ENCODE measurements at regions not wholly inside any gene's neighbourhood (a gene's known extent, or its start where the extent isn't known, plus 50 kb on each side); places are given as distances from the start of the nearest gene placed in this dataset.

DNA sequence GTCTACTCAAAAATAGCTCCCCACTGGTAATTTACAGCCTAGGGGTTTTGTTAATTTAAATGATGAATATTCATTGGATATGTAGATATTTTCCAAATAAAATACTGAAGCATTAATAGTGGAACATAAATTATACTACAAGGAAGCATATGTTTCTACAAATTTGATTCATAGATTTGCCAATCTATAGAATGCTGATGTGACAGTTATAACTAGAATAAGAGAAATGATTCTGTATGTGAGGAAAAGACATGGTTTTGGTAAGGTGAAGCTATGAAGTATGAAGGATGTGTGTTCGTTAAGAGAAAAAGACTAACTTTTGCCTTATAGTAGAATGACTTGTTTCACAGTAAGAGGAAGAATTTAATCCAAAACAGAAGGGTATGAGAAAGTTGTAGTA is 61.3 kb downstream of the IARS1 start:
- no peak overlapping the region for H3K23ac ChIP-seq (ENCODE audit: low read length)
- no peak overlapping the region for H2AK5ac ChIP-seq (ENCODE audit: low read length)
- no peaks in the 10 kb centered on the region for H3K79me1 ChIP-seq (ENCODE audit: low read length)
- H3K18ac ChIP-seq (ENCODE audit: low read length) = no peak overlapping the region
- H3K9ac ChIP-seq (ENCODE audit: low read length) = no peak overlapping the region
- no peak overlapping the region for H3K27ac ChIP-seq (ENCODE audit: low read depth, low read length)
- H3K36me3 ChIP-seq (ENCODE audit: control insufficient read depth in 1 of 2, insufficient read depth in 2 of 2, low read length in 2 of 2) = peaks cover 19 to 20% of the 10 kb centered on the region in 2 experiments
- H3K14ac ChIP-seq (ENCODE audit: low read length) = no peak overlapping the region
- no peak overlapping the region for H4K8ac ChIP-seq (ENCODE audit: low read depth, low read length)
- H4K12ac ChIP-seq (ENCODE audit: low read depth, low read length) = no peak overlapping the region
- H3K27me3 ChIP-seq (ENCODE audit: insufficient read depth, low read length) = no peaks in the 10 kb centered on the region
- no peak overlapping the region for H2BK12ac ChIP-seq (ENCODE audit: low read length)
- H2BK120ac ChIP-seq (ENCODE audit: insufficient read depth, low read length, poor library complexity) = no peak overlapping the region
- H3K4me2 ChIP-seq (ENCODE audit: low read length) = no peak overlapping the region
- H3K79me2 ChIP-seq (ENCODE audit: control insufficient read depth, insufficient read depth, low read length, poor library complexity) = no peaks in the 10 kb centered on the region
- H2AFZ ChIP-seq (ENCODE audit: insufficient read depth, low read length, poor library complexity) = no peak overlapping the region
- no peaks in the 10 kb centered on the region for H3K4me1 ChIP-seq (ENCODE audit: control insufficient read depth in 1 of 2, insufficient read depth in 2 of 2, low read length in 2 of 2)
- no peak overlapping the region for H3K4ac ChIP-seq (ENCODE audit: low read depth, low read length)
- no peak overlapping the region for H3K4me3 ChIP-seq (ENCODE audit: low read depth, low read length)
- 100% methylated on average over 1 of the region's 1 CpG for WGBS (ENCODE audit: extremely low coverage, insufficient coverage, insufficient read length)
- no peak for DNase-seq
- no peak overlapping the region for H4K91ac ChIP-seq (ENCODE audit: low read depth, low read length)
- H3K9me3 ChIP-seq (ENCODE audit: insufficient read depth, low read depth, low read length) = no peaks in the 10 kb centered on the region
- H2BK5ac ChIP-seq (ENCODE audit: low read depth, low read length, poor library complexity) = no peak overlapping the region

GRCh38 chr9:92228628-92229027 is 64.9 kb downstream of the IARS1 start:
- Histone ChIP-seq H2BK120ac (ENCODE audit: insufficient read depth, low read length, poor library complexity) (no peak overlapping the region), H3K27me3 (ENCODE audit: insufficient read depth, low read length) (no peaks in the 10 kb centered on the region), H2AK5ac (ENCODE audit: low read length) (no peak overlapping the region), H2BK12ac (ENCODE audit: low read length) (no peak overlapping the region), H3K9me3 (ENCODE audit: insufficient read depth, low read depth, low read length) (no peaks in the 10 kb centered on the region), H3K4ac (ENCODE audit: low read depth, low read length) (no peak overlapping the region), H3K4me1 (ENCODE audit: control insufficient read depth in 1 of 2, insufficient read depth in 2 of 2, low read length in 2 of 2) (no peaks in the 10 kb centered on the region), H3K4me3 (ENCODE audit: low read depth, low read length) (no peak overlapping the region), H4K12ac (ENCODE audit: low read depth, low read length) (no peak overlapping the region), H2AFZ (ENCODE audit: insufficient read depth, low read length, poor library complexity) (no peak overlapping the region), H3K14ac (ENCODE audit: low read length) (no peak overlapping the region), H2BK5ac (ENCODE audit: low read depth, low read length, poor library complexity) (no peak overlapping the region), H3K23ac (ENCODE audit: low read length) (no peak overlapping the region), H3K27ac (ENCODE audit: low read depth, low read length) (no peak overlapping the region), H3K9ac (ENCODE audit: low read length) (no peak overlapping the region), H3K18ac (ENCODE audit: low read length) (no peak overlapping the region), H3K79me1 (ENCODE audit: low read length) (no peaks in the 10 kb centered on the region), H3K4me2 (ENCODE audit: low read length) (no peak overlapping the region), H3K36me3 (ENCODE audit: control insufficient read depth in 1 of 2, insufficient read depth in 2 of 2, low read length in 2 of 2) (peaks cover 21 to 29% of the 10 kb centered on the region in 2 experiments), H4K8ac (ENCODE audit: low read depth, low read length) (no peak overlapping the region), H3K79me2 (ENCODE audit: control insufficient read depth, insufficient read depth, low read length, poor library complexity) (no peaks in the 10 kb centered on the region), H4K91ac (ENCODE audit: low read depth, low read length) (no peak overlapping the region)
- WGBS (ENCODE audit: extremely low coverage, insufficient coverage, insufficient read length) = no CpG with 5 or more reads among the region's 2 CpGs
- no peak for DNase-seq

GRCh38 chr9:92224177-92224576 is 69.3 kb downstream of the IARS1 start:
- H4K12ac ChIP-seq (ENCODE audit: low read depth, low read length) = no peak overlapping the region
- H3K4me2 ChIP-seq (ENCODE audit: low read length) = no peak overlapping the region
- no peak overlapping the region for H3K18ac ChIP-seq (ENCODE audit: low read length)
- no peak overlapping the region for H2BK5ac ChIP-seq (ENCODE audit: low read depth, low read length, poor library complexity)
- H3K9ac ChIP-seq (ENCODE audit: low read length) = no peak overlapping the region
- H3K4me3 ChIP-seq (ENCODE audit: low read depth, low read length) = no peak overlapping the region
- no peaks in the 10 kb centered on the region for H3K9me3 ChIP-seq (ENCODE audit: insufficient read depth, low read depth, low read length)
- no peaks in the 10 kb centered on the region for H3K79me1 ChIP-seq (ENCODE audit: low read length)
- H3K79me2 ChIP-seq (ENCODE audit: control insufficient read depth, insufficient read depth, low read length, poor library complexity) = no peaks in the 10 kb centered on the region
- H3K23ac ChIP-seq (ENCODE audit: low read length) = no peak overlapping the region
- no peak overlapping the region for H2BK120ac ChIP-seq (ENCODE audit: insufficient read depth, low read length, poor library complexity)
- H2BK12ac ChIP-seq (ENCODE audit: low read length) = no peak overlapping the region
- H2AK5ac ChIP-seq (ENCODE audit: low read length) = no peak overlapping the region
- H3K27me3 ChIP-seq (ENCODE audit: insufficient read depth, low read length) = no peaks in the 10 kb centered on the region
- H2AFZ ChIP-seq (ENCODE audit: insufficient read depth, low read length, poor library complexity) = no peak overlapping the region
- no peak overlapping the region for H3K4ac ChIP-seq (ENCODE audit: low read depth, low read length)
- H4K8ac ChIP-seq (ENCODE audit: low read depth, low read length) = no peak overlapping the region
- peaks cover 35 to 44% of the 10 kb centered on the region in 2 experiments for H3K36me3 ChIP-seq (ENCODE audit: control insufficient read depth in 1 of 2, insufficient read depth in 2 of 2, low read length in 2 of 2)
- DNase-seq = no peak
- H3K4me1 ChIP-seq (ENCODE audit: control insufficient read depth in 1 of 2, insufficient read depth in 2 of 2, low read length in 2 of 2) = no peaks in the 10 kb centered on the region
- no peak overlapping the region for H4K91ac ChIP-seq (ENCODE audit: low read depth, low read length)
- no CpG with 5 or more reads among the region's 4 CpGs for WGBS (ENCODE audit: extremely low coverage, insufficient coverage, insufficient read length)
- H3K14ac ChIP-seq (ENCODE audit: low read length) = no peak overlapping the region
- no peak overlapping the region for H3K27ac ChIP-seq (ENCODE audit: low read depth, low read length)

- Histone ChIP-seq H4K91ac (ENCODE audit: low read depth, low read length) (no peak overlapping the region), H3K9ac (ENCODE audit: low read length) (no peak overlapping the region), H3K27me3 (ENCODE audit: insufficient read depth, low read length) (no peaks in the 10 kb centered on the region), H3K23ac (ENCODE audit: low read length) (no peak overlapping the region), H3K14ac (ENCODE audit: low read length) (no peak overlapping the region), H3K79me1 (ENCODE audit: low read length) (no peaks in the 10 kb centered on the region), H3K9me3 (ENCODE audit: insufficient read depth, low read depth, low read length) (no peaks in the 10 kb centered on the region), H2AFZ (ENCODE audit: insufficient read depth, low read length, poor library complexity) (no peak overlapping the region), H3K4me1 (ENCODE audit: control insufficient read depth in 1 of 2, insufficient read depth in 2 of 2, low read length in 2 of 2) (no peaks in the 10 kb centered on the region), H2BK5ac (ENCODE audit: low read depth, low read length, poor library complexity) (no peak overlapping the region), H3K4me3 (ENCODE audit: low read depth, low read length) (no peak overlapping the region), H3K18ac (ENCODE audit: low read length) (no peak overlapping the region), H3K36me3 (ENCODE audit: control insufficient read depth in 1 of 2, insufficient read depth in 2 of 2, low read length in 2 of 2) (peaks cover 35 to 43% of the 10 kb centered on the region in 2 experiments), H2BK12ac (ENCODE audit: low read length) (no peak overlapping the region), H3K27ac (ENCODE audit: low read depth, low read length) (no peak overlapping the region), H3K79me2 (ENCODE audit: control insufficient read depth, insufficient read depth, low read length, poor library complexity) (no peaks in the 10 kb centered on the region), H4K8ac (ENCODE audit: low read depth, low read length) (no peak overlapping the region), H3K4me2 (ENCODE audit: low read length) (no peak overlapping the region), H2AK5ac (ENCODE audit: low read length) (no peak overlapping the region), H4K12ac (ENCODE audit: low read depth, low read length) (peak overlapping the region; percentile 18), H3K4ac (ENCODE audit: low read depth, low read length) (no peak overlapping the region), H2BK120ac (ENCODE audit: insufficient read depth, low read length, poor library complexity) (no peak overlapping the region)
- no CpG with 5 or more reads among the region's 2 CpGs for WGBS (ENCODE audit: extremely low coverage, insufficient coverage, insufficient read length)
- DNase-seq = no peak
These were observed 69.7 kb downstream of the IARS1 start for GRCh38 chr9:92223758-92224157.

All from trophoblast cell (in vitro differentiated cells and primary cell).